ENCODE measurements at regions not wholly inside any gene's neighbourhood (a gene's known extent, or its start where the extent isn't known, plus 50 kb on each side); places are given as distances from the start of the nearest gene placed in this dataset.

GRCh38 chr10:20418286-20418685 lies 478.8 kb downstream of the NEBL start:
- Histone ChIP-seq H3K9me3 (replicated peaks) (peaks cover 5% of the 10 kb centered on the region; the same call in 1 of the 2 replicates), H3K4me1 (replicated peaks) (no peaks in the 10 kb centered on the region), H3K4me3 (no peak overlapping the region), H3K36me3 (no peaks in the 10 kb centered on the region), H3K27ac (no peak overlapping the region), H3K27me3 (replicated peaks) (no peaks in the 10 kb centered on the region)
- DNase-seq (ENCODE audit: low read depth in 1 of 2, low spot score in 2 of 2): no peak

- Histone ChIP-seq H3K27ac (no peak overlapping the region), H3K27me3 (replicated peaks) (no peaks in the 10 kb centered on the region)
- no peak for DNase-seq (ENCODE audit: low read depth in 1 of 2, low spot score in 2 of 2)
Measured at GRCh38 chr10:20417791-20418190, 479.3 kb downstream of the NEBL start.

GRCh38 chr10:20415684-20416083 lies 481.4 kb downstream of the NEBL start:
- Histone ChIP-seq H3K36me3 (no peaks in the 10 kb centered on the region), H3K27me3 (replicated peaks) (no peaks in the 10 kb centered on the region), H3K9me3 (replicated peaks) (peaks cover 5% of the 10 kb centered on the region; the same call in 1 of the 2 replicates), H3K4me1 (replicated peaks) (no peaks in the 10 kb centered on the region), H3K27ac (no peak overlapping the region), H3K4me3 (no peak overlapping the region)
- no peak for DNase-seq (ENCODE audit: low read depth in 1 of 2, low spot score in 2 of 2)

More at GRCh38 chr10:20417791-20418190, 479.3 kb downstream of the NEBL start:
- no peaks in the 10 kb centered on the region for H3K36me3 ChIP-seq
- no peaks in the 10 kb centered on the region for H3K4me1 ChIP-seq (replicated peaks)
- H3K4me3 ChIP-seq: no peak overlapping the region
- peaks cover 5% of the 10 kb centered on the region; the same call in 1 of the 2 replicates for H3K9me3 ChIP-seq (replicated peaks)

- Histone ChIP-seq H3K27ac (no peak overlapping the region), H3K36me3 (no peaks in the 10 kb centered on the region), H3K4me1 (replicated peaks) (no peaks in the 10 kb centered on the region), H3K27me3 (replicated peaks) (no peaks in the 10 kb centered on the region), H3K9me3 (replicated peaks) (no peaks in the 10 kb centered on the region), H3K4me3 (no peak overlapping the region)
- no peak for DNase-seq (ENCODE audit: low read depth in 1 of 2, low spot score in 2 of 2)
Measured at GRCh38 chr10:20407357-20407756, 489.8 kb downstream of the NEBL start.

- Histone ChIP-seq H3K36me3 (no peaks in the 10 kb centered on the region), H3K27ac (no peak overlapping the region), H3K9me3 (replicated peaks) (no peaks in the 10 kb centered on the region), H3K4me3 (no peak overlapping the region), H3K27me3 (replicated peaks) (no peaks in the 10 kb centered on the region), H3K4me1 (replicated peaks) (no peaks in the 10 kb centered on the region)
- DNase-seq (ENCODE audit: low read depth in 1 of 2, low spot score in 2 of 2): no peak
Measured at GRCh38 chr10:20406281-20407104, 490.6 kb downstream of the NEBL start.

GRCh38 chr10:20405761-20406160 lies 491.4 kb downstream of the NEBL start:
- no peaks in the 10 kb centered on the region for H3K4me1 ChIP-seq (replicated peaks)
- no peaks in the 10 kb centered on the region for H3K9me3 ChIP-seq (replicated peaks)

GRCh38 chr10:20405050-20405449 lies 492.1 kb downstream of the NEBL start:
- Histone ChIP-seq H3K4me3 (no peak overlapping the region), H3K36me3 (no peaks in the 10 kb centered on the region), H3K27ac (no peak overlapping the region), H3K9me3 (replicated peaks) (no peaks in the 10 kb centered on the region), H3K4me1 (replicated peaks) (no peaks in the 10 kb centered on the region), H3K27me3 (replicated peaks) (no peaks in the 10 kb centered on the region)
- no peak for DNase-seq (ENCODE audit: low read depth in 1 of 2, low spot score in 2 of 2)

More at GRCh38 chr10:20405761-20406160, 491.4 kb downstream of the NEBL start:
- no peaks in the 10 kb centered on the region for H3K36me3 ChIP-seq
- no peak overlapping the region for H3K4me3 ChIP-seq
- DNase-seq (ENCODE audit: low read depth in 1 of 2, low spot score in 2 of 2): no peak
- no peaks in the 10 kb centered on the region for H3K27me3 ChIP-seq (replicated peaks)
- H3K27ac ChIP-seq: no peak overlapping the region

- Histone ChIP-seq H3K9me3 (replicated peaks) (no peaks in the 10 kb centered on the region), H3K4me1 (replicated peaks) (no peaks in the 10 kb centered on the region), H3K27ac (no peak overlapping the region), H3K27me3 (replicated peaks) (no peaks in the 10 kb centered on the region), H3K36me3 (no peaks in the 10 kb centered on the region), H3K4me3 (no peak overlapping the region)
- DNase-seq (ENCODE audit: low read depth in 1 of 2, low spot score in 2 of 2): no peak
Measured at GRCh38 chr10:20399772-20400171, 497.3 kb downstream of the NEBL start.

GRCh38 chr10:20396701-20397100 lies 500.4 kb downstream of the NEBL start:
- no peak for DNase-seq (ENCODE audit: low read depth in 1 of 2, low spot score in 2 of 2)

GRCh38 chr10:20396205-20396604 lies 500.9 kb downstream of the NEBL start:
- Histone ChIP-seq H3K36me3 (no peaks in the 10 kb centered on the region), H3K27me3 (replicated peaks) (no peaks in the 10 kb centered on the region), H3K4me3 (no peak overlapping the region), H3K27ac (no peak overlapping the region), H3K4me1 (replicated peaks) (no peaks in the 10 kb centered on the region), H3K9me3 (replicated peaks) (no peaks in the 10 kb centered on the region; the same call in 1 of the 2 replicates)
- DNase-seq (ENCODE audit: low read depth in 1 of 2, low spot score in 2 of 2): no peak

More at GRCh38 chr10:20396701-20397100, 500.4 kb downstream of the NEBL start:
- H3K4me3 ChIP-seq: no peak overlapping the region
- no peaks in the 10 kb centered on the region for H3K36me3 ChIP-seq
- no peaks in the 10 kb centered on the region for H3K4me1 ChIP-seq (replicated peaks)
- H3K27ac ChIP-seq: no peak overlapping the region
- H3K9me3 ChIP-seq (replicated peaks): no peaks in the 10 kb centered on the region; the same call in 1 of the 2 replicates
- no peaks in the 10 kb centered on the region for H3K27me3 ChIP-seq (replicated peaks)

- Histone ChIP-seq H3K36me3 (no peaks in the 10 kb centered on the region), H3K27ac (no peak overlapping the region), H3K9me3 (replicated peaks) (no peaks in the 10 kb centered on the region; the same call in 1 of the 2 replicates), H3K4me1 (replicated peaks) (no peaks in the 10 kb centered on the region), H3K4me3 (no peak overlapping the region), H3K27me3 (replicated peaks) (no peaks in the 10 kb centered on the region)
- DNase-seq (ENCODE audit: low read depth in 1 of 2, low spot score in 2 of 2): no peak
Measured at GRCh38 chr10:20391629-20392028, 505.5 kb downstream of the NEBL start.

- Histone ChIP-seq H3K4me1 (replicated peaks) (no peaks in the 10 kb centered on the region), H3K36me3 (no peaks in the 10 kb centered on the region), H3K27ac (no peak overlapping the region), H3K27me3 (replicated peaks) (no peaks in the 10 kb centered on the region), H3K4me3 (no peak overlapping the region), H3K9me3 (replicated peaks) (0 out of 2 replicates have a peak, but pooled peaks cover 7% of the 10 kb centered on the region)
- DNase-seq (ENCODE audit: low read depth in 1 of 2, low spot score in 2 of 2): no peak
Measured at GRCh38 chr10:20381761-20382160, 515.4 kb downstream of the NEBL start.

GRCh38 chr10:20380401-20380800 lies 516.7 kb downstream of the NEBL start:
- Histone ChIP-seq H3K27ac (no peak overlapping the region), H3K4me3 (no peak overlapping the region), H3K36me3 (no peaks in the 10 kb centered on the region), H3K9me3 (replicated peaks) (0 out of 2 replicates have a peak, but pooled peaks cover 7% of the 10 kb centered on the region), H3K4me1 (replicated peaks) (no peaks in the 10 kb centered on the region), H3K27me3 (replicated peaks) (no peaks in the 10 kb centered on the region)
- no peak for DNase-seq (ENCODE audit: low read depth in 1 of 2, low spot score in 2 of 2)

- no peaks in the 10 kb centered on the region for H3K27me3 ChIP-seq (replicated peaks)
- H3K9me3 ChIP-seq (replicated peaks): no peaks in the 10 kb centered on the region
- H3K4me3 ChIP-seq: no peak overlapping the region
- no peaks in the 10 kb centered on the region for H3K4me1 ChIP-seq (replicated peaks)
- no peaks in the 10 kb centered on the region for H3K36me3 ChIP-seq
- DNase-seq (ENCODE audit: low read depth in 1 of 2, low spot score in 2 of 2): no peak
- no peak overlapping the region for H3K27ac ChIP-seq
Measured at GRCh38 chr10:20372748-20373147, 524.4 kb downstream of the NEBL start.

All from SJSA1 (cell line).